GM21737 (cell line): ENCODE measurements at regions not wholly inside any gene's neighbourhood (a gene's known extent, or its start where the extent isn't known, plus 50 kb on each side); places are given as distances from the start of the nearest gene placed in this dataset.
A peak's percentile ranks its signal among the peaks of the same experiment; 100 is the strongest.

ENCODE experiments used
- ATAC-seq: cut with Tn5 transposase; IDR thresholded peaks from one replicate; pipeline ENCODE4 v1.9.1; 2021; ENCODE audit warnings: mild to moderate bottlenecking, moderate library complexity; ENCODE audit not compliant: unreplicated experiment

GRCh38 chr3:72111265-72112205 lies 326.6 kb upstream of the PROK2 start:
- no peak for ATAC-seq

GRCh38 chr3:72109327-72110259 lies 324.6 kb upstream of the PROK2 start:
- ATAC-seq, result no peak

DNA sequence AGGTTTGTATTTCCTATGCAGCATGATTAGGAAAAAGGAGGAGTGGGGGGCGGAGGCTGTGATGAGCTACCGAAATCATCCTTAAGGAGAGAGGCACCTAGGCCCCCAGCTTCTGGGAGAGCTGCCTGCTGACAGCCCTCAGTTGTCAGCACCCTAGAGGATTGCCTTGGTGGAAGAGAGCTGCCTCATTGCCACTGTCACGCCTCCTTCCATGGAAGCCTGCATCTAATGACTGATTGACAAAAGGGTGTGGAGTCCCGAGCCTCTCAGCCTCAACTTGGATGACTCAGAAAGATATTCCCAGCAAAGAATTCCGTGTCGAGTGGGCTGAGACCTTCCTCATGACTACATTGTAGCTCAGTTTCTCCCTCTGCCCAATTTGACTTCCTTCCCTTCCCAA lies 320.4 kb upstream of the PROK2 start:
- no peak for ATAC-seq

GRCh38 chr3:72102112-72102616 lies 317.2 kb upstream of the PROK2 start:
- ATAC-seq, result peak; percentile 53

DNA sequence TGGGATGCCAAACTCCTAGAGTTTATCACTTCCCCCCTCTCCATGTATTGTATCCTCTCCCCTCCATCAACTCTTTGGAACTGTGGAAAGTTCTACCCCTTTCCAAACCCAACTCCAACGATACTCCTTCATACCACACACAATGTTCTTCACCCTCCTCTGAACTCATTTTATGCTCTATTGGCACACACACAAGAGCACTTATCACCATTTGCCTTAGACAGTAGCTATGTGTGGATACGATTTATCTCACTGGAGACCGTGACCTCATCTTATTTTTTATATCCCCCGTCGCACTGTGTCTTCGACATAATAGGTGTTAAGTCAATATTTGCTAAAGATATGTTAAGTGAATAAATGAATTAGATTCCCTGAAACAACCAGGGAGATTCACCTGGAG lies 316.5 kb upstream of the PROK2 start:
- ATAC-seq, result no peak

DNA sequence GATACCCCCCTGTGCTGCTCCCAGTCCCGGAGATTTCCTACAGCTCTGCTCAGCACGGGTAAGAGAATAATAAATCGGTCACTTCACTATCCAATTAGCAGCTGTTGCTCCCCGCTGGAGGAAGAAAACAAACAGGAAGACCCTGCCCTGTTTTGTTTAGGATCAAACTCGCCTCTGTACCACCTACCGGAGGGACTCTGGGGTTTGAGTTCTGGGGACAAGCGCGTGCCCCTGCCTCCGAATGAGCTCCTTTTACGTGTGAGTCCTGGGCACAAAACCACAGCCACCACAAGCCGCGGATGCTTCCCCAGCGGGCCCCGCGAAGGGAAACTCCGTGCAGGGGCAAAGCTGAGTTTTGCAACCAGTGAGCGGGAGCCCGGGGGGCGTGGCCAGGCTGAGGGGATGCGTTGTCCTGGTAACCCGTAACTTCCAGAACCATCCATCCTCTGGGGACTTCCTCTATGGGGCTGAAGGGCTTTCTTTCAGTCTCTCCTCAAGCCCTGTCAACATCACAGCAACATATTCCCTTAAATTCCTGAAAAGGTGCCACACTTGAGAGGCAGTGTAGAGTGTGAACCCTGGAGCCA lies 315.7 kb upstream of the PROK2 start:
- ATAC-seq, result peak; percentile 62

DNA sequence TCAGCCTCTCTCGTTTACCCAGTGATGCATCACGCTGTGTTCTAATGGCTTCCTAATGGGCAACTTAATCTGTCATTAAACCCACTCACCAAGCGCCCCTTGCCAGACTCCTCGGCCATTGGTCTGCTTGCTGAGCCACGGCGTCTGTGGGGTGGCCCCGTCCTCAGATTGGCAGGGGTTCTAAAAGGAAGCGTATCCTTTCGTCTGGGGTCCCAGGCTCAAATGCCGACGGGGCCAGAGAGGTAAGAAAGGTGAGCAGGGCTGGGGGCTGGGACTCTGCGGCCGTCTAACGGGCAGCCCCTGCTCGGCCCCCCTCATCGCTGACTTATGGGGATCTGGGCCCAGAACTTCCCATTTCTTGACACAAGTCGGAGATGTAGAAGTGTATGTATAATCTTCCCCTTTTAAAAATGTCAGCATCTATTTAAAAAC lies 315.1 kb upstream of the PROK2 start:
- ATAC-seq, result no peak

- ATAC-seq, result no peak
Observed at GRCh38 chr3:72099326-72100079, 314.6 kb upstream of the PROK2 start.

DNA sequence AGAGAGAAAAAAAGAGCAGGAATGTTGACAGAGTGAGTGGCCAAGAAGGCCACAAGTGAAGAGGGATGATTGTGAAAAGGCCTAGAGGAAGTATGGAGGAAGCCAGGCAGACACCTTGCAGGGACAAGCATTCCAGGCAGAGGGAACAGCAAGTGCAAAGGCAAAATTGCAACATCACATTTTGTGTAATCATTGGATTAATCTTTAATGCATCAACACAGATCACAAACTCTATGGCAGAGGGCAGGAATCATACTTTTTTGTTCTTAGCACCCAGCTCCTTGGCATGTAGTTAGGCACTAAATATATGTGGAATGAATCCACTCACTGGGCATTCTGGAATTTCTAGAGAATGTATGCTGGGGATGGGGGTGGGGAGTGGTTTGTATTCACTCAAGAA lies 312.1 kb upstream of the PROK2 start:
- ATAC-seq, result no peak

- ATAC-seq, result no peak
Observed at GRCh38 chr3:72095521-72095920, 310.6 kb upstream of the PROK2 start.

- no peak for ATAC-seq
Observed at GRCh38 chr3:72093992-72094334, 309.0 kb upstream of the PROK2 start.

DNA sequence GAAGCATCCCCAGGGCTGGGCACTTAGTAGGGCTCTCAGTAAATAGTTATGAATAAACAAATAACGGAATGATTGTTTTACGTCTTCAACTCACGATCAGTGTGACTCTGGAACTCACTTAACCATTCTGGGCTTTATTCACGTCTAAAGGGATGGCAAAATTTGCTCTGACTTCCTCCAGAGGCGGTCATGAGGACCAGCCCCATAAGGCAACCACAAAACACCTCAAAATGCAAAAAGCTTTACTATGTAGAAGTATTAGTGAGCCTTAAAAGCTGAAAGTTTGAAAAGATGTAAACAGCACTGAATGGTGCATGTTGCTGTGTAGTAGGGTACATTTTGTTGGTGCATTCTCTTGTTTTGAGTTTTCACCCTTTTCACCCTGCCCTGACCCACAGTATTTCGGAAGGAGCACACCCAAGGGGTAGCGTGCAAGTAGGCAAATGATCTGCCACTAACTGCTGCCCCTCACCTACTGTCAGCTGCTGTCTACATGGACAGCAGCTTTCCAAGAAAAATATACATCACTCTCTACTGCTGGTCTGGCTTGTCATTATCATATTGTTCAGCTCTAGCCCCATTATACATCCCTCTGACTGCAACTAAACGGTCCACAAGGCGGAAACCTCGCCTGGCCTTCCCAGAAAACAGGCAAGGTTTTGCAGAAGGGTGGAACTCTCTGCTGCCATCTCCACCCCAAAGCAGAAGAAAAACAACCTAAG lies 308.5 kb upstream of the PROK2 start:
- ATAC-seq, result no peak

DNA sequence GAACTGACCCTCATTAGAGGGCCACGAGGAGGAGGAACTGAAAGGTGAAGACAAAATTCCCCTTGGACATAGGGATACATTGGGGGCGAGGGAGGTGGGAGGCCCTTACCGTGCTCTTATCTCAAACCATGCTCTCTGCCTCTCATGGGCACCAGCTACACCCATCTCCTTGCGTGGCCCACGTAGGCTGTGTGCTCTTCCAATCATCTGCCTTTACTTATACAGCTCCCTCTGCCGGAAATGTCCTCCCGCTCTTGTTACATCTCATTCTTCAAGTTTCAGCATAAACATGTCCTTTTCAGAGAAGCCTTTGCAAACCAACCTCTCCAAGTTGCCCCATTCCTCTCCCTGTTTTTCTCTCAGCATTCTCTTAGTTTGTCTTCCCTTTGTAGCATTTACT lies 307.8 kb upstream of the PROK2 start:
- no peak for ATAC-seq

GRCh38 chr3:72088486-72089025 lies 303.6 kb upstream of the PROK2 start:
- ATAC-seq, result no peak

- no peak for ATAC-seq
Observed at GRCh38 chr3:72087420-72087819, 302.5 kb upstream of the PROK2 start.

GRCh38 chr3:72086743-72087087 lies 301.8 kb upstream of the PROK2 start:
- no peak for ATAC-seq

- no peak for ATAC-seq
Observed at GRCh38 chr3:72086042-72086742, 301.2 kb upstream of the PROK2 start.

GRCh38 chr3:72085036-72085435 lies 300.1 kb upstream of the PROK2 start:
- ATAC-seq, result no peak
